IPS DF 19.7 (cell line): ENCODE measurements at regions not wholly inside any gene's neighbourhood (a gene's known extent, or its start where the extent isn't known, plus 50 kb on each side); places are given as distances from the start of the nearest gene placed in this dataset.
"Not testable (repeated sequence)": the region's sequence is repeated elsewhere in the genome, so short reads cannot be mapped to it uniquely, and the experiment has no call there.

Experiments
- DNase-seq: peaks from one replicate; pipeline ENCODE4 v3.0.0-alpha.2; 2013; ENCODE audit warnings: low read depth, low spot score

DNA sequence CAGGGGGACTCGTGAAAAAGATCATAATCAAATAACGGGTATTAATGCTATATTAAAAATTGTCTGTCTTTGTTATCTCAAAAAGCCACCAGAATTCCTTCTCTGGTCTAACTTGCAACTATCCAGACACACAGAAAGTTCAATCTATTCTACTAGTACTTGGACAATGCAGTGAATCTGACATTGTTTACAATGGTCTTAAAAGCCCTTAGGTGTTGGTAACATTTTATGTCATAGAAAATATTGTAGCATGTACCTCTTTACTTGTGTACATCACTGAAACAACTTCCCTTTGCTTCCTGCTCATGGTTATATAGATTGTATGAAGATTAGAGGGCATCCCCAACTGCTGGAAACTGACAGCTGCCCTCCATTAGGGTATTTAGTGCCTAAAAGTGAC lies 71.1 kb upstream of the PPP3CA start:
- no peak for DNase-seq

- no peak for DNase-seq
Observed at GRCh38 chr4:101418055-101418454, 70.7 kb upstream of the PPP3CA start.

DNA sequence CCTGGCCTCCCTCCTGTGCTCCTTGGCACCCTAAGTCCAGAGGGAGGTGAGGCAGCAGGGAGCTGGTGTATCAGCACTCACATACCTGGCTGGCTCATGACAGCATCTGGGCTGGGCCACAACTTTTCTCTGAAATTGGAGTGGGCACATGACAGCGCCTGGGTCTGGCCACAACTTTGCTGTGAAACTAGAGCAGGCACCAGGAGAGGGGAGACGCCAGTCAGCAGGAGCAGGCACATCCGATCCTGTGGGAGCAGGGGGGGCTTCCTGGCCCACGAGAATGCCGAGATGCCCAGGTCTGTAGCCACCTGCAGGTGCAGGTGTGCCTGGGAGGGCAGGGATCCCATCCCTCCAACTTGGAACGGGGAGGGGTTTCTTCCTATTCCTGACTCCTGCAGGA lies 69.7 kb upstream of the PPP3CA start:
- no peak for DNase-seq

DNA sequence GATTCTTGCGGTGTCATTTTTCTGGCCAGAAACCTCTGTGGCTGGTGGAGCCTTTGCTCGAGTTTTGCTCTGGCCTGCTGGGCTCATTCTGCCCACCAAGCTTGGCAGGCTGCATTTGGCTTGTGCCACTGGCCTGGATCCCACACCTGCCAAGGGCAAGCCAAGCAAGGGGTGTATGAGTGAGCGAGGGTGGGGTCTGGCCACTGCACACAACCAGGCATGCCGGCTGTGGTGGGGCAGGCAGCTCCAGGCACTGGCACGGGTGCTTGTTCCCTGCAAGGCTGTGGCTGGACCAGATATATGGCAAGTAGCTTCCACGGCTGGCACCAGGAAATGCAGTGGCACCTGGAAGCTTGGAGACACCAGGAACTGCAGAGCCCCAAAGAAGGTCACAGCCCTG lies 68.6 kb upstream of the PPP3CA start:
- DNase-seq = no peak

DNA sequence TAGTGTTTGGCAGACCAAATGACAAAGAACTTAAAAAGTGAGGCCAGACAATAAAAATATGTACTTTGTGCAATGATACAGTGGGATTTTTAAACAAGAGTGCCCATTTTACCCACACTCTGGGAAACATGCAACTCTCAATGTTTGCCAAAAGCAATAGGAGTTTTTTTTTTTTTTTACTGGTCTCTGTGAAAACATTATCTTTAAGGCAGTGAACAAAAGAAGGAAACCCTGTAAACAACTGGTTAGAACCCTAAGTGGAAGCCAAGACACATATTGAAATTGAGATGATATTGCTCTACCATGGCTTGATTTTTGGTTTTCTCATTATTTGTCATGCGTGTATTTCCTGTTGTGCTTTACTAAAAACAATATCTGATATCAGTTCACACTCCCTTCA lies 67.2 kb upstream of the PPP3CA start:
- DNase-seq = no peak

GRCh38 chr4:101411926-101412325 lies 64.6 kb upstream of the PPP3CA start:
- no peak for DNase-seq

- DNase-seq = not testable (repeated sequence)
Observed at GRCh38 chr4:101411281-101411910, 64.1 kb upstream of the PPP3CA start.

- no peak for DNase-seq
Observed at GRCh38 chr4:101400096-101400495, 52.8 kb upstream of the PPP3CA start.

GRCh38 chr4:101398807-101399206 lies 51.5 kb upstream of the PPP3CA start:
- no peak for DNase-seq
